COLO829 (cell line): ENCODE measurements at regions not wholly inside any gene's neighbourhood (a gene's known extent, or its start where the extent isn't known, plus 50 kb on each side); places are given as distances from the start of the nearest gene placed in this dataset.

Source experiments
- DNase-seq: peaks from one replicate; pipeline ENCODE4 v3.0.0; 2012; ENCODE audit warnings: low spot score

- DNase-seq = no peak
Observed at GRCh38 chr3:193850084-193850619, 257.1 kb downstream of the OPA1 start.

- DNase-seq = no peak
Observed at GRCh38 chr3:193851428-193851847, 258.4 kb downstream of the OPA1 start.

GRCh38 chr3:193851941-193852674 is 259.1 kb downstream of the OPA1 start:
- no peak for DNase-seq

- DNase-seq = no peak
Observed at GRCh38 chr3:193852901-193853300, 259.9 kb downstream of the OPA1 start.

GRCh38 chr3:193853511-193854219 is 260.7 kb downstream of the OPA1 start:
- DNase-seq = no peak

GRCh38 chr3:193857996-193858395 is 265.0 kb downstream of the OPA1 start:
- no peak for DNase-seq

- no peak for DNase-seq
Observed at GRCh38 chr3:193859195-193859594, 266.2 kb downstream of the OPA1 start.

- no peak for DNase-seq
Observed at GRCh38 chr3:193861012-193861411, 268.0 kb downstream of the OPA1 start.

- no peak for DNase-seq
Observed at GRCh38 chr3:193862843-193863242, 269.8 kb downstream of the OPA1 start.

- DNase-seq = no peak
Observed at GRCh38 chr3:193863657-193864357, 270.8 kb downstream of the OPA1 start.

GRCh38 chr3:193865339-193865738 is 270.6 kb upstream of the HES1 start:
- DNase-seq = no peak

- no peak for DNase-seq
Observed at GRCh38 chr3:193865896-193866480, 270.0 kb upstream of the HES1 start.

GRCh38 chr3:193868590-193868989 is 267.4 kb upstream of the HES1 start:
- no peak for DNase-seq

GRCh38 chr3:193869221-193870201 is 266.4 kb upstream of the HES1 start:
- DNase-seq = peak; percentile 98

- DNase-seq = no peak
Observed at GRCh38 chr3:193870376-193871219, 265.4 kb upstream of the HES1 start.

GRCh38 chr3:193871220-193871485 is 264.8 kb upstream of the HES1 start:
- no peak for DNase-seq

- peak; percentile 94 for DNase-seq
Observed at GRCh38 chr3:193872265-193872753, 263.6 kb upstream of the HES1 start.

GRCh38 chr3:193873426-193874201 is 262.3 kb upstream of the HES1 start:
- no peak for DNase-seq

GRCh38 chr3:193874512-193874911 is 261.4 kb upstream of the HES1 start:
- DNase-seq = no peak
